ENCODE measurements at regions not wholly inside any gene's neighbourhood (a gene's known extent, or its start where the extent isn't known, plus 50 kb on each side); places are given as distances from the start of the nearest gene placed in this dataset.
"Not testable (repeated sequence)": the region's sequence is repeated elsewhere in the genome, so short reads cannot be mapped to it uniquely, and the experiment has no call there.

DNA sequence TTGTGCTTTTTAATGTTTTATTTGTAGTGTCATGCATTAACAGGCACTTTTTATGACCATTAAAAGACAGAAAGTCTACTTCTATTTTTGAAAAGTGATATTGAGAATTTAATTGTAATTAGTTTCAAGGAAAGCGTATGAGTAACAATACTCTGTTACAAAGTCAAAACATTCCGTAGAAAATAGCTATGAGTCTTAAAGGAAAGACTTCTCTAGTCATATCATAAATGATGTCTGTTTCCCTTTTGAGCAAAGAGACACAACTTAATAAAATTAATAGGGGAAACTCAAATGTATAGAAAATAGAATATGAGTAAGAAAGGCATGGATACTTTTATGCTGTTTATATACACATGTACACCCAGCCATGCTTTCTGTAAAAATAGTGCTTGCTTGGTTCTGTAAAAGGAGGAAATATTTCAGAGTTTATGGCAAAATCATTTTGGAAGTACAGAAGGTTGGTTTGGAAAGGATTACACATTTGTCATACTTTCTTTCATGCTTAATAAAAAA, 107.8 kb upstream of the AHI1 start:
- Histone ChIP-seq H3K9me3 (ENCODE audit: insufficient read depth, low read length) (no peaks in the 10 kb centered on the region; the same call in none of the 2 replicates), H3K27me3 (ENCODE audit: insufficient read depth, insufficient read length) (no peaks in the 10 kb centered on the region), H3K4me3 (ENCODE audit: insufficient read length, low read depth) (no peak overlapping the region), H3K4me1 (ENCODE audit: insufficient read depth, insufficient read length) (no peaks in the 10 kb centered on the region), H3K9ac (ENCODE audit: insufficient read length, low read depth) (no peak overlapping the region), H3K36me3 (ENCODE audit: insufficient read depth, insufficient read length, low read length) (no peaks in the 10 kb centered on the region)
- DNase-seq (ENCODE audit: low read depth, low spot score) = no peak
- TF ChIP-seq SUZ12 (IDR thresholded peaks at IDR 0.05; ENCODE audit: extremely low read depth, insufficient read depth, insufficient read length) (no peak), ZNF274 (IDR thresholded peaks at IDR 0.05; ENCODE audit: low read depth, low read length) (no peak), YY1 (IDR thresholded peaks at IDR 0.05; ENCODE audit: insufficient read depth, insufficient read length) (no peak)

DNA sequence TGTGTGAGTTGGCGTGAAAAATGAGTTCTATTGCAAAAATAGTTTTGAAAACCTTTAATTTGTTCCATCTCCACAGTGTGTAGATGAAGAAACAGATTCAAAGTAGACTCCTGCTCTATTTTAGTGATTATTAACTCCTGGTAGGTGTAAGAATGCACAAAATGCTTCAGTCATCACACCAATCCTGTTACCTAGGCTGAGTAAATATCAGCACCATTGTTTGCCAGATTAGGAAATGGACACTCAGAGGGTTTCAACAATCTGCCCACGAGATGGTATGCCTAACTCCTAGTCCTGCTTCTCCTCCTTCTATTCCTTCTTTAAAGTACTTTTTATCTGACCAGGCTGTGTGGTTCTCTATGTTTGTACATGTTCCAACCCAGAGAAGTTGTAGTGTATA, 108.9 kb upstream of the AHI1 start:
- no peaks in the 10 kb centered on the region for H3K4me1 ChIP-seq (ENCODE audit: insufficient read depth, insufficient read length)

DNA sequence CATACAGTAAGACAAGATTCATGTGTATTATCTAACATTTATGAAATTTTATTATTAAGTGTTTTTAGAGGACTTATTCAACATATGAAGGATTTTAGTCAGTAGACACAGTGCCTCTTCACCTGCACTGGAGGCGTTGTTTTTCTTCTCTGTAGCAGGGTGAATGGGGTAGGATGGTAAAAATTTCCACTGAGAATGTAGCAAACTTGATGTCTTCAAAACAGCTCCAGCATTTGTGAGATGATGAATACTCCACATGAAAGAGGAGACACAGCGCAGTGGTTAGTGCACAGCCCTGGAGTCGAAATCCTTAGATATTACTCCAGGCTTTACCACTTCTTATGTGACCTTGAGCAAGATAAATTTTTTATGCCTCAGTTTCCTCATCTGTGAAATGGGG, 110.5 kb upstream of the AHI1 start:
- Histone ChIP-seq H3K27me3 (ENCODE audit: insufficient read depth, insufficient read length) (no peaks in the 10 kb centered on the region), H3K4me3 (ENCODE audit: insufficient read length, low read depth) (no peak overlapping the region)
- no peak for TF ChIP-seq YY1 (IDR thresholded peaks at IDR 0.05; ENCODE audit: insufficient read depth, insufficient read length)
- TF ChIP-seq ZNF274 (IDR thresholded peaks at IDR 0.05; ENCODE audit: low read depth, low read length) = no peak
- no peak for TF ChIP-seq SUZ12 (IDR thresholded peaks at IDR 0.05; ENCODE audit: extremely low read depth, insufficient read depth, insufficient read length)

More for the DNA sequence above, 108.9 kb upstream of the AHI1 start:
- H3K9ac ChIP-seq (ENCODE audit: insufficient read length, low read depth) = no peak overlapping the region
- no peaks in the 10 kb centered on the region for H3K36me3 ChIP-seq (ENCODE audit: insufficient read depth, insufficient read length, low read length)
- TF ChIP-seq YY1 (IDR thresholded peaks at IDR 0.05; ENCODE audit: insufficient read depth, insufficient read length) (no peak), SUZ12 (IDR thresholded peaks at IDR 0.05; ENCODE audit: extremely low read depth, insufficient read depth, insufficient read length) (no peak), ZNF274 (IDR thresholded peaks at IDR 0.05; ENCODE audit: low read depth, low read length) (no peak)
- no peaks in the 10 kb centered on the region for H3K27me3 ChIP-seq (ENCODE audit: insufficient read depth, insufficient read length)
- DNase-seq (ENCODE audit: low read depth, low spot score) = no peak
- H3K4me3 ChIP-seq (ENCODE audit: insufficient read length, low read depth) = no peak overlapping the region
- H3K9me3 ChIP-seq (ENCODE audit: insufficient read depth, low read length) = no peaks in the 10 kb centered on the region; the same call in none of the 2 replicates

DNA sequence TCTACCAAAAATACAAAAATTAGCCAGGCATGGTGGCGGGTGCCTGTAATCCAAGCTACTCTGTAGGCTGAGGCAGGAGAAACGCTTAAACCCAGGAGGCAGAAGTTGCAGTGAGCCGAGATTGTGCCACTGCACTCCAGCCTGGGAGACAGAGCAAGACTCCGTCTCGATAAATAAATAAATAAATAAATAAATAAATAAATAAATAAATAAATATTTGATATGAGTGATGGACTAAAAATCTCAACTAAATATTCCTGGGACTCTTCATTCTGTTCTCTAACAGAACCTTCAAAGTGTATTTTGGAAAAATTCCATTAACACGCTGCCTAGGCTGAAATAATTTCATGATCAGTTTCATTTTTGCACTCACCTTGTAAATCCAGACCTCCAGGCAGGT, 112.7 kb upstream of the AHI1 start:
- DNase-seq (ENCODE audit: low read depth, low spot score); H3K9ac ChIP-seq (ENCODE audit: insufficient read length, low read depth); H3K4me1 ChIP-seq (ENCODE audit: insufficient read depth, insufficient read length); H3K36me3 ChIP-seq (ENCODE audit: insufficient read depth, insufficient read length, low read length); H3K27me3 ChIP-seq (ENCODE audit: insufficient read depth, insufficient read length); H3K9me3 ChIP-seq (ENCODE audit: insufficient read depth, low read length); H3K4me3 ChIP-seq (ENCODE audit: insufficient read length, low read depth): not testable (repeated sequence)

More for the DNA sequence above, 110.5 kb upstream of the AHI1 start:
- no peaks in the 10 kb centered on the region for H3K36me3 ChIP-seq (ENCODE audit: insufficient read depth, insufficient read length, low read length)
- H3K9ac ChIP-seq (ENCODE audit: insufficient read length, low read depth) = no peak overlapping the region
- DNase-seq (ENCODE audit: low read depth, low spot score) = no peak
- H3K9me3 ChIP-seq (ENCODE audit: insufficient read depth, low read length) = no peaks in the 10 kb centered on the region
- H3K4me1 ChIP-seq (ENCODE audit: insufficient read depth, insufficient read length) = no peaks in the 10 kb centered on the region

DNA sequence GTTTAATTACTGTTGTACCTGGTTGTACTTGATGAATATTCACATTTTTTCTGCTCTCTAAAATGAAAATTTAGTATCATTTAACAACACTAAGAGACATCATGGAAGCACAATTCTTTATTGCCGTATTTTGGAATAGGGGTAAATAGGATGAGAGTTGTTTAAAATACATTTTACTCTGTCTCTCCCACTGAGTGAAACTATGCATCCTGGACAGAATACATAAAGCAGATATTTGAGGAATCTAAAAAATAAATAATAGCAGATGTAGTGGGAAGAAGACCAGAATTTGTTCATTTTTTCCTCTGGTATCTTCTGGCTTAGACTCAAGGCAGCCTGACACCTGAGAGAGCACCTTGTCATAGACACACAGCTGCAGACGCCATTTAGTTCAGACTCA, 119.1 kb upstream of the AHI1 start:
- TF ChIP-seq YY1 (IDR thresholded peaks at IDR 0.05; ENCODE audit: insufficient read depth, insufficient read length) (no peak), SUZ12 (IDR thresholded peaks at IDR 0.05; ENCODE audit: extremely low read depth, insufficient read depth, insufficient read length) (no peak), ZNF274 (IDR thresholded peaks at IDR 0.05; ENCODE audit: low read depth, low read length) (no peak)
- no peaks in the 10 kb centered on the region for H3K27me3 ChIP-seq (ENCODE audit: insufficient read depth, insufficient read length)
- H3K4me3 ChIP-seq (ENCODE audit: insufficient read length, low read depth) = no peak overlapping the region
- H3K4me1 ChIP-seq (ENCODE audit: insufficient read depth, insufficient read length) = no peaks in the 10 kb centered on the region
- no peaks in the 10 kb centered on the region for H3K9me3 ChIP-seq (ENCODE audit: insufficient read depth, low read length)
- H3K36me3 ChIP-seq (ENCODE audit: insufficient read depth, insufficient read length, low read length) = no peaks in the 10 kb centered on the region
- DNase-seq (ENCODE audit: low read depth, low spot score) = no peak
- no peak overlapping the region for H3K9ac ChIP-seq (ENCODE audit: insufficient read length, low read depth)

DNA sequence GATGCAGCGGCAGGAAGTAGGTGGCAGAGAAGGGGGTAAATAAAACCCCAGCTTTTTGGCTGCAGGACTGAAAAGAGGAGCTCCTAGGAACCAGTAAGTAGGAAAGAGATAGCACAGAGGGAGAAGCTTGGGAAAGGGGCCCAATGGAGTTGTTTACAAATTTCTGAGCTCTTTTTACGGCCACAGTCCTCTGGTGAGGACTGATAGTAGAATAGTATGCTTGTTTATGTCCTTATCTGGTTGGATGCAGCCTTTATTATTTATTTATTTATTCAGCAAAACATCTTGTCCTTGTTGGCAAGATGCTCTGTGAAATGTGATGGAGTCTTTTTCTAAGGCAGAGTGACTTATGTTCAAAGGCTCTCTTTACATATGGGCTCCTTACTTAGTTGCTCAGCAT, 119.7 kb upstream of the AHI1 start:
- H3K9ac ChIP-seq (ENCODE audit: insufficient read length, low read depth) = no peak overlapping the region
- no peaks in the 10 kb centered on the region for H3K9me3 ChIP-seq (ENCODE audit: insufficient read depth, low read length)
- H3K4me3 ChIP-seq (ENCODE audit: insufficient read length, low read depth) = no peak overlapping the region
- TF ChIP-seq ZNF274 (IDR thresholded peaks at IDR 0.05; ENCODE audit: low read depth, low read length) (no peak), YY1 (IDR thresholded peaks at IDR 0.05; ENCODE audit: insufficient read depth, insufficient read length) (no peak)
- DNase-seq (ENCODE audit: low read depth, low spot score) = no peak
- no peaks in the 10 kb centered on the region for H3K36me3 ChIP-seq (ENCODE audit: insufficient read depth, insufficient read length, low read length)
- no peaks in the 10 kb centered on the region for H3K27me3 ChIP-seq (ENCODE audit: insufficient read depth, insufficient read length)
- no peaks in the 10 kb centered on the region for H3K4me1 ChIP-seq (ENCODE audit: insufficient read depth, insufficient read length)

DNA sequence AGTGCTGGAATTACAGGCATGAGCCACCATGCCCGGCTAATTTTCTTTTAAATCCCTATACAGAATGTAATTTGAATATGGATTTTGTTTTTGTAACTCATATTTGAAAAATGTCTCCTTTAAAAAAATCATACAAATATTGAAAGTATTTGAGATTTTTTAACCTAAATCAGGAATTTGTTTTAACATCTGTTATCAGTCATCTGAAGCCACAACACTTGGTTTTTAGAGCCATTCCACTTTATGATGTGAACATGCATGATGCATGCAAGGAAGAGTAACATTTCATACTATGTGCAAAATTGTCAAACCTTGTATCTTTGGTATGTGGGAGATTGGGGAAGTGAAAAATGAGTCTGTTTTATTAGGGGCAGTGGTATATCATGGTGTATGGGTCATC, 124.5 kb upstream of the AHI1 start:
- Histone ChIP-seq H3K9me3 (ENCODE audit: insufficient read depth, low read length) (no peaks in the 10 kb centered on the region; the same call in 1 of the 2 replicates), H3K36me3 (ENCODE audit: insufficient read depth, insufficient read length, low read length) (no peaks in the 10 kb centered on the region), H3K4me1 (ENCODE audit: insufficient read depth, insufficient read length) (no peaks in the 10 kb centered on the region), H3K9ac (ENCODE audit: insufficient read length, low read depth) (no peak overlapping the region), H3K4me3 (ENCODE audit: insufficient read length, low read depth) (no peak overlapping the region), H3K27me3 (ENCODE audit: insufficient read depth, insufficient read length) (no peaks in the 10 kb centered on the region)
- DNase-seq (ENCODE audit: low read depth, low spot score) = no peak
- TF ChIP-seq SUZ12 (IDR thresholded peaks at IDR 0.05; ENCODE audit: extremely low read depth, insufficient read depth, insufficient read length) (no peak), ZNF274 (IDR thresholded peaks at IDR 0.05; ENCODE audit: low read depth, low read length) (no peak), YY1 (IDR thresholded peaks at IDR 0.05; ENCODE audit: insufficient read depth, insufficient read length) (no peak)

DNA sequence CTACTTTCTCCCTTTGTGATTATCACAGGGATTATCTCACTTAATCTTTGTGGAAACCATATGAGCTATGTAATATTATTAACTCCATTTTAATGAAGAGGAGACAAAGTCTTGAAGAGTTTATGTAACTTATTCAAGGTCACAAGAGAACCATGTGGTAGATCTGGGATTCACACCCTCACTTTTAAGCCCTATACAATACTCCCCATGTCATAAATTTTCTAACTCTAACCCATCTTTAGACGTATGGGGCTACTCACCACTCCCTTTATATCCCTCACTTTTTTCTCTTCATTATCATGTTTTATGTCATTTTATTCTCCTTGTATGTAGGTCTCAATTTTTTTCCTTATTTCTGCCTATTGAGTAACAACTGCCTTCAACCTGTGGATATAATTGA, 126.4 kb upstream of the AHI1 start:
- no peak for DNase-seq (ENCODE audit: low read depth, low spot score)
- H3K9me3 ChIP-seq (ENCODE audit: insufficient read depth, low read length) = no peaks in the 10 kb centered on the region; the same call in 1 of the 2 replicates
- H3K4me1 ChIP-seq (ENCODE audit: insufficient read depth, insufficient read length) = no peaks in the 10 kb centered on the region
- H3K36me3 ChIP-seq (ENCODE audit: insufficient read depth, insufficient read length, low read length) = no peaks in the 10 kb centered on the region
- TF ChIP-seq SUZ12 (IDR thresholded peaks at IDR 0.05; ENCODE audit: extremely low read depth, insufficient read depth, insufficient read length) (no peak), ZNF274 (IDR thresholded peaks at IDR 0.05; ENCODE audit: low read depth, low read length) (no peak), YY1 (IDR thresholded peaks at IDR 0.05; ENCODE audit: insufficient read depth, insufficient read length) (no peak)
- no peak overlapping the region for H3K4me3 ChIP-seq (ENCODE audit: insufficient read length, low read depth)
- H3K27me3 ChIP-seq (ENCODE audit: insufficient read depth, insufficient read length) = no peaks in the 10 kb centered on the region
- no peak overlapping the region for H3K9ac ChIP-seq (ENCODE audit: insufficient read length, low read depth)
